H9 (cell line): ENCODE measurements at regions not wholly inside any gene's neighbourhood (a gene's known extent, or its start where the extent isn't known, plus 50 kb on each side); places are given as distances from the start of the nearest gene placed in this dataset.

ENCODE experiments used
- DNase-seq: peaks from one replicate; pipeline ENCODE4 v3.0.0-alpha.2; 2017
- H2AFZ ChIP-seq: one replicate; pipeline ENCODE4 v1.6.1; 2013; ENCODE audit warnings: mild to moderate bottlenecking, low read length, control low read depth, moderate library complexity
- H2AK5ac ChIP-seq: 2 replicates; pipeline ENCODE4 v1.6.1; 2013; ENCODE audit warnings: low read length, control low read depth, mixed read lengths; ENCODE audit not compliant: insufficient read length
- H2BK120ac ChIP-seq: one replicate; pipeline ENCODE4 v1.6.1; 2013; ENCODE audit warnings: low read depth, mild to moderate bottlenecking, low read length, control low read depth, inconsistent platforms; ENCODE audit not compliant: poor library complexity, severe bottlenecking
- H2BK12ac ChIP-seq: 2 replicates; pipeline ENCODE4 v1.6.1; 2013; ENCODE audit warnings: low read length, control low read depth, mixed read lengths, low read depth; ENCODE audit not compliant: insufficient read length
- H2BK15ac ChIP-seq: 2 replicates; pipeline ENCODE4 v1.6.1; 2013; ENCODE audit warnings: low read depth, low read length, control low read depth
- H2BK20ac ChIP-seq: one replicate; pipeline ENCODE4 v1.6.1; 2013; ENCODE audit warnings: low read depth, mild to moderate bottlenecking, low read length, control low read depth, inconsistent platforms; ENCODE audit not compliant: poor library complexity, severe bottlenecking
- H2BK5ac ChIP-seq: 2 replicates; pipeline ENCODE4 v1.6.1; 2013; ENCODE audit warnings: low read length, control low read depth, mixed read lengths; ENCODE audit not compliant: insufficient read length
- H3K14ac ChIP-seq: 2 replicates; pipeline ENCODE4 v1.6.1; 2013; ENCODE audit warnings: low read length, control low read depth; ENCODE audit not compliant: insufficient read depth
- H3K18ac ChIP-seq: 2 replicates; pipeline ENCODE4 v1.6.1; 2013; ENCODE audit warnings: low read depth, mild to moderate bottlenecking, mixed read lengths, low read length, control low read depth; ENCODE audit not compliant: insufficient read length
- H3K23ac ChIP-seq: 2 replicates; pipeline ENCODE4 v1.6.1; 2013; ENCODE audit warnings: low read length, control low read depth, mixed read lengths, low read depth; ENCODE audit not compliant: insufficient read length
- H3K23me2 ChIP-seq: 2 replicates; pipeline ENCODE4 v1.6.1; 2013; ENCODE audit warnings: low read depth, mild to moderate bottlenecking, mixed read lengths, low read length, control low read depth; ENCODE audit not compliant: insufficient read length, poor library complexity, severe bottlenecking
- H3K27ac ChIP-seq: 2 replicates; pipeline ENCODE4 v1.5.1; 2013; ENCODE audit warnings: low read length, control low read depth, mixed read lengths, low read depth; ENCODE audit not compliant: insufficient read length
- H3K27me3 ChIP-seq: 2 replicates; pipeline ENCODE4 v1.6.1; 2013; ENCODE audit warnings: low read length, control low read depth, inconsistent platforms; ENCODE audit not compliant: insufficient read depth
- H3K4ac ChIP-seq: 2 replicates; pipeline ENCODE4 v1.6.1; 2013; ENCODE audit warnings: low read depth, mild to moderate bottlenecking, control low read depth, inconsistent platforms, low read length, moderate library complexity
- H3K4me1 ChIP-seq: 2 replicates; pipeline ENCODE4 v1.6.1; 2013; ENCODE audit warnings: low read length, control low read depth, inconsistent platforms; ENCODE audit not compliant: insufficient read depth
- H3K4me2 ChIP-seq: 2 replicates; pipeline ENCODE4 v1.6.1; 2013; ENCODE audit warnings: low read length, control low read depth, mixed read lengths; ENCODE audit not compliant: insufficient read length, insufficient read depth
- H3K56ac ChIP-seq: 2 replicates; pipeline ENCODE4 v1.6.1; 2013; ENCODE audit warnings: low read depth, mild to moderate bottlenecking, mixed read lengths, low read length, control low read depth; ENCODE audit not compliant: insufficient read length
- H3K79me1 ChIP-seq: 2 replicates; pipeline ENCODE4 v1.6.1; 2013; ENCODE audit warnings: low read depth, mild to moderate bottlenecking, moderate library complexity, low read length, control low read depth, inconsistent platforms; ENCODE audit not compliant: insufficient read depth, poor library complexity, severe bottlenecking
- H3K79me2 ChIP-seq: 2 replicates; pipeline ENCODE4 v1.6.1; 2013; ENCODE audit warnings: low read length, control low read depth, inconsistent platforms; ENCODE audit not compliant: insufficient read depth
- H3K9ac ChIP-seq: 2 replicates; pipeline ENCODE4 v1.6.1; 2013; ENCODE audit warnings: low read length, control low read depth, mixed read lengths; ENCODE audit not compliant: insufficient read length; ENCODE audit errors: extremely low read depth
- H3K9me3 ChIP-seq: one replicate; pipeline ENCODE4 v1.6.1; 2013; ENCODE audit warnings: low read depth, low read length, inconsistent platforms; ENCODE audit not compliant: control insufficient read depth
- H3T11ph ChIP-seq: one replicate; pipeline ENCODE4 v1.6.1; 2013; ENCODE audit warnings: mild to moderate bottlenecking, low read length, control low read depth, inconsistent platforms
- H4K20me1 ChIP-seq: one replicate; pipeline ENCODE4 v1.6.1; 2013; ENCODE audit not compliant: control insufficient read depth, insufficient read length, insufficient read depth
- H4K5ac ChIP-seq: 2 replicates; pipeline ENCODE4 v1.6.1; 2013; ENCODE audit warnings: low read depth, mild to moderate bottlenecking, mixed read lengths, low read length, control low read depth; ENCODE audit not compliant: insufficient read length
- H4K8ac ChIP-seq: replicated peaks from 2 replicates; pipeline ENCODE4 v1.6.1; 2013; ENCODE audit warnings: low read length, control low read depth, mixed read lengths, low read depth; ENCODE audit not compliant: insufficient read length
- H4K91ac ChIP-seq: 2 replicates; pipeline ENCODE4 v1.6.1; 2013; ENCODE audit warnings: low read depth, mild to moderate bottlenecking, moderate library complexity, mixed read lengths, low read length, control low read depth; ENCODE audit not compliant: insufficient read length
- H3K27ac Mint-ChIP-seq, 3 experiments: 2 replicates in 2 of 3; 3 replicates in 1 of 3; pipeline ENCODE4 v1.8.0; 2020 to 2021; ENCODE audit warnings: mixed read lengths in 3 of 3, mild to moderate bottlenecking in 1 of 3, moderate library complexity in 1 of 3
- H3K27me3 Mint-ChIP-seq: 2 replicates; pipeline ENCODE4 v1.8.0; 2021; ENCODE audit warnings: low read depth, mild to moderate bottlenecking, moderate library complexity, mixed read lengths
- H3K36me3 Mint-ChIP-seq, 3 experiments: 2 replicates in 2 of 3; 3 replicates in 1 of 3; pipeline ENCODE4 v1.8.0; 2020 to 2021; ENCODE audit warnings: low read depth in 3 of 3, mixed read lengths in 3 of 3; ENCODE audit not compliant: insufficient read depth in 1 of 3
- H3K4me1 Mint-ChIP-seq, 2 experiments: 2 replicates each; pipeline ENCODE4 v1.8.0; 2020; ENCODE audit warnings: mixed read lengths in 2 of 2
- H3K4me3 Mint-ChIP-seq, 2 experiments: 2 replicates in 1 of 2; 3 replicates in 1 of 2; pipeline ENCODE4 v1.8.0; 2020 to 2021; ENCODE audit warnings: mild to moderate bottlenecking in 2 of 2, mixed read lengths in 2 of 2, moderate library complexity in 1 of 2
- H3K9me3 Mint-ChIP-seq, 2 experiments: 2 replicates in 1 of 2; 3 replicates in 1 of 2; pipeline ENCODE4 v1.8.0; 2020; ENCODE audit warnings: mild to moderate bottlenecking in 2 of 2, mixed read lengths in 2 of 2, moderate library complexity in 1 of 2
- CTCF ChIP-seq: fragments of 200-600 bp; sonication (generic); conservative IDR thresholded peaks from 3 replicates; pipeline ENCODE4 v1.8.0; 2021; ENCODE audit warnings: antibody characterized with exemption, mild to moderate bottlenecking
- WGBS: extraction: QIAGEN DNeasy Blood & Tissue Kit; methylation state at CpG from one replicate; pipeline ENCODE4 v1.1.7; 2013; ENCODE audit warnings: missing lambda C conversion rate, low lambda C conversion rate, mixed read lengths; ENCODE audit not compliant: insufficient read length; ENCODE audit errors: extremely low coverage; 5-methylcytosine and 5-hydroxymethylcytosine counted together

- Histone ChIP-seq H3K4me1 (no peaks in the 10 kb centered on the region), H3K4ac (no peak overlapping the region), H2BK5ac (no peak overlapping the region), H3K4me2 (no peak overlapping the region), H2BK12ac (no peak overlapping the region), H3K23ac (no peak overlapping the region), H3K18ac (no peak overlapping the region), H2BK15ac (no peak overlapping the region), H2AFZ (no peak overlapping the region), H3K56ac (no peak overlapping the region), H3K27ac (no peak overlapping the region), H3K23me2 (no peaks in the 10 kb centered on the region), H3K27me3 (no peaks in the 10 kb centered on the region), H4K8ac (no peak overlapping the region), H4K91ac (no peak overlapping the region), H4K5ac (no peak overlapping the region), H3K79me2 (no peaks in the 10 kb centered on the region), H2AK5ac (no peak overlapping the region), H2BK120ac (no peak overlapping the region), H4K20me1 (no peaks in the 10 kb centered on the region), H3K9ac (no peak overlapping the region), H3K79me1 (no peaks in the 10 kb centered on the region), H3K14ac (no peak overlapping the region), H2BK20ac (no peak overlapping the region), H3T11ph (no peak overlapping the region), H3K9me3 (no peaks in the 10 kb centered on the region)
- Mint-ChIP-seq H3K4me1 (no peaks in the 10 kb centered on the region), H3K36me3 (no peaks in the 10 kb centered on the region), H3K9me3 (no peaks in the 10 kb centered on the region), H3K27me3 (no peaks in the 10 kb centered on the region), H3K4me3 (no peak overlapping the region), H3K27ac (no peak overlapping the region)
- no CpG with 5 or more reads among the region's 4 CpGs for WGBS
- TF ChIP-seq CTCF = no peak
- DNase-seq = no peak
Measured at GRCh38 chr15:96629511-96629910, 299.0 kb downstream of the NR2F2 start.
